ENCODE measurements at regions not wholly inside any gene's neighbourhood (a gene's known extent, or its start where the extent isn't known, plus 50 kb on each side); places are given as distances from the start of the nearest gene placed in this dataset.

GRCh38 chr10:128473396-128473795 is 347.2 kb upstream of the MKI67 start:
- H3K4me1 ChIP-seq (ENCODE audit: control insufficient read depth, insufficient read depth, low read length) = no peaks in the 10 kb centered on the region
- peaks cover 0 to 5% of the 10 kb centered on the region in 2 donors for H3K27me3 ChIP-seq (ENCODE audit: control insufficient read depth in 1 of 2, insufficient read depth in 2 of 2, low read length in 2 of 2)
- no peaks in the 10 kb centered on the region for H3K36me3 ChIP-seq (ENCODE audit: control insufficient read depth in 2 of 2, insufficient read depth in 2 of 2, low read length in 2 of 2)
- H3K4me3 ChIP-seq (ENCODE audit: low read length in 2 of 2) = no peak overlapping the region
- H3K27ac ChIP-seq (ENCODE audit: low read length) = no peak overlapping the region
- H3K9me3 ChIP-seq (ENCODE audit: control insufficient read depth in 2 of 2, low read length in 2 of 2) = no peaks in the 10 kb centered on the region
- H3K9ac ChIP-seq (ENCODE audit: low read length in 2 of 2) = no peak overlapping the region

DNA sequence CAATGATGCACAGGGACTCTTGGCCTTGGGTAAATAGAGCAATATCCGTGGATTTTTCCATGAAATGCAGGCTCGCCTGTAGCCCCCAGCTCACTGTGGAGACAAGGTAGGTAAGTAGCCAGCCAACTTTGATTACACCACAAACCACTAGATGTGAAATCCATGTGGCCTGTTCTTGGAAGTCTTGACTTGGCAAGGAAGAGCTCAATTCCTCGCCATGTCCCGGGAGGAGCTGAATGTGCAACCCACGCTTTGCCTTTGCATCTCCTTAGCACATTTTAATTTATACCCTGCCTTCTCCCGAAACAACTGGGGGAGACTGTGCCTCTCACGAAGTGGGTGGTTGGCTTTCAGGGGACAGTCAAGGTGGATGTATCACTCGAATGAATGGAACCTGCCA is 347.7 kb upstream of the MKI67 start:
- peaks cover 0 to 5% of the 10 kb centered on the region in 2 donors for H3K27me3 ChIP-seq (ENCODE audit: control insufficient read depth in 1 of 2, insufficient read depth in 2 of 2, low read length in 2 of 2)
- H3K4me1 ChIP-seq (ENCODE audit: control insufficient read depth, insufficient read depth, low read length) = no peaks in the 10 kb centered on the region
- no peaks in the 10 kb centered on the region for H3K9me3 ChIP-seq (ENCODE audit: control insufficient read depth in 2 of 2, low read length in 2 of 2)
- no peak overlapping the region for H3K9ac ChIP-seq (ENCODE audit: low read length in 2 of 2)
- H3K36me3 ChIP-seq (ENCODE audit: control insufficient read depth in 2 of 2, insufficient read depth in 2 of 2, low read length in 2 of 2) = no peaks in the 10 kb centered on the region
- H3K4me3 ChIP-seq (ENCODE audit: low read length in 2 of 2) = no peak overlapping the region
- no peak overlapping the region for H3K27ac ChIP-seq (ENCODE audit: low read length)

- peaks cover 0 to 2% of the 10 kb centered on the region in 2 donors for H3K27me3 ChIP-seq (ENCODE audit: control insufficient read depth in 1 of 2, insufficient read depth in 2 of 2, low read length in 2 of 2)
- no peak overlapping the region for H3K4me3 ChIP-seq (ENCODE audit: low read length in 2 of 2)
- H3K4me1 ChIP-seq (ENCODE audit: control insufficient read depth, insufficient read depth, low read length) = no peaks in the 10 kb centered on the region
- no peak overlapping the region for H3K27ac ChIP-seq (ENCODE audit: low read length)
- no peak overlapping the region for H3K9ac ChIP-seq (ENCODE audit: low read length in 2 of 2)
- H3K36me3 ChIP-seq (ENCODE audit: control insufficient read depth in 2 of 2, insufficient read depth in 2 of 2, low read length in 2 of 2) = no peaks in the 10 kb centered on the region
- H3K9me3 ChIP-seq (ENCODE audit: control insufficient read depth in 2 of 2, low read length in 2 of 2) = no peaks in the 10 kb centered on the region
These were observed 348.3 kb upstream of the MKI67 start for GRCh38 chr10:128474571-128474970.

- Histone ChIP-seq H3K9me3 (ENCODE audit: control insufficient read depth in 2 of 2, low read length in 2 of 2) (no peaks in the 10 kb centered on the region), H3K27ac (ENCODE audit: low read length) (no peak overlapping the region), H3K9ac (ENCODE audit: low read length in 2 of 2) (no peak overlapping the region), H3K36me3 (ENCODE audit: control insufficient read depth in 2 of 2, insufficient read depth in 2 of 2, low read length in 2 of 2) (no peaks in the 10 kb centered on the region), H3K4me1 (ENCODE audit: control insufficient read depth, insufficient read depth, low read length) (no peaks in the 10 kb centered on the region), H3K4me3 (ENCODE audit: low read length in 2 of 2) (no peak overlapping the region), H3K27me3 (ENCODE audit: control insufficient read depth in 1 of 2, insufficient read depth in 2 of 2, low read length in 2 of 2) (peaks cover 0 to 2% of the 10 kb centered on the region in 2 donors)
These were observed 349.6 kb upstream of the MKI67 start for GRCh38 chr10:128475686-128476367.

- Histone ChIP-seq H3K4me3 (ENCODE audit: low read length in 2 of 2) (no peak overlapping the region), H3K4me1 (ENCODE audit: control insufficient read depth, insufficient read depth, low read length) (no peaks in the 10 kb centered on the region), H3K27ac (ENCODE audit: low read length) (no peak overlapping the region), H3K9me3 (ENCODE audit: control insufficient read depth in 2 of 2, low read length in 2 of 2) (no peaks in the 10 kb centered on the region), H3K27me3 (ENCODE audit: control insufficient read depth in 1 of 2, insufficient read depth in 2 of 2, low read length in 2 of 2) (peaks cover 0 to 2% of the 10 kb centered on the region in 2 donors), H3K36me3 (ENCODE audit: control insufficient read depth in 2 of 2, insufficient read depth in 2 of 2, low read length in 2 of 2) (no peaks in the 10 kb centered on the region), H3K9ac (ENCODE audit: low read length in 2 of 2) (no peak overlapping the region)
These were observed 350.1 kb upstream of the MKI67 start for GRCh38 chr10:128476368-128476725.

- no peaks in the 10 kb centered on the region for H3K9me3 ChIP-seq (ENCODE audit: control insufficient read depth in 2 of 2, low read length in 2 of 2)
- peaks cover 0 to 2% of the 10 kb centered on the region in 2 donors for H3K27me3 ChIP-seq (ENCODE audit: control insufficient read depth in 1 of 2, insufficient read depth in 2 of 2, low read length in 2 of 2)
- H3K4me3 ChIP-seq (ENCODE audit: low read length in 2 of 2) = no peak overlapping the region
- no peaks in the 10 kb centered on the region for H3K36me3 ChIP-seq (ENCODE audit: control insufficient read depth in 2 of 2, insufficient read depth in 2 of 2, low read length in 2 of 2)
- H3K4me1 ChIP-seq (ENCODE audit: control insufficient read depth, insufficient read depth, low read length) = no peaks in the 10 kb centered on the region
- H3K9ac ChIP-seq (ENCODE audit: low read length in 2 of 2) = no peak overlapping the region
- H3K27ac ChIP-seq (ENCODE audit: low read length) = no peak overlapping the region
These were observed 350.6 kb upstream of the MKI67 start for GRCh38 chr10:128476845-128477244.

- Histone ChIP-seq H3K27me3 (ENCODE audit: control insufficient read depth in 1 of 2, insufficient read depth in 2 of 2, low read length in 2 of 2) (no peaks in the 10 kb centered on the region), H3K4me3 (ENCODE audit: low read length in 2 of 2) (no peak overlapping the region)
These were observed 354.4 kb upstream of the MKI67 start for GRCh38 chr10:128480601-128481000.

GRCh38 chr10:128481152-128481840 is 355.1 kb upstream of the MKI67 start:
- Histone ChIP-seq H3K4me3 (ENCODE audit: low read length in 2 of 2) (no peak overlapping the region), H3K27me3 (ENCODE audit: control insufficient read depth in 1 of 2, insufficient read depth in 2 of 2, low read length in 2 of 2) (no peaks in the 10 kb centered on the region), H3K36me3 (ENCODE audit: control insufficient read depth in 2 of 2, insufficient read depth in 2 of 2, low read length in 2 of 2) (no peaks in the 10 kb centered on the region), H3K27ac (ENCODE audit: low read length) (no peak overlapping the region), H3K9ac (ENCODE audit: low read length in 2 of 2) (no peak overlapping the region), H3K4me1 (ENCODE audit: control insufficient read depth, insufficient read depth, low read length) (no peaks in the 10 kb centered on the region), H3K9me3 (ENCODE audit: control insufficient read depth in 2 of 2, low read length in 2 of 2) (peaks cover 0 to 5% of the 10 kb centered on the region in 2 donors)

More at GRCh38 chr10:128480601-128481000, 354.4 kb upstream of the MKI67 start:
- H3K27ac ChIP-seq (ENCODE audit: low read length) = no peak overlapping the region
- peaks cover 0 to 5% of the 10 kb centered on the region in 2 donors for H3K9me3 ChIP-seq (ENCODE audit: control insufficient read depth in 2 of 2, low read length in 2 of 2)
- H3K36me3 ChIP-seq (ENCODE audit: control insufficient read depth in 2 of 2, insufficient read depth in 2 of 2, low read length in 2 of 2) = no peaks in the 10 kb centered on the region
- H3K9ac ChIP-seq (ENCODE audit: low read length in 2 of 2) = no peak overlapping the region
- H3K4me1 ChIP-seq (ENCODE audit: control insufficient read depth, insufficient read depth, low read length) = no peaks in the 10 kb centered on the region

GRCh38 chr10:128482052-128482451 is 355.8 kb upstream of the MKI67 start:
- Histone ChIP-seq H3K4me1 (ENCODE audit: control insufficient read depth, insufficient read depth, low read length) (no peaks in the 10 kb centered on the region), H3K9ac (ENCODE audit: low read length in 2 of 2) (no peak overlapping the region), H3K27me3 (ENCODE audit: control insufficient read depth in 1 of 2, insufficient read depth in 2 of 2, low read length in 2 of 2) (no peaks in the 10 kb centered on the region), H3K27ac (ENCODE audit: low read length) (no peak overlapping the region), H3K9me3 (ENCODE audit: control insufficient read depth in 2 of 2, low read length in 2 of 2) (peaks cover 0 to 5% of the 10 kb centered on the region in 2 donors), H3K36me3 (ENCODE audit: control insufficient read depth in 2 of 2, insufficient read depth in 2 of 2, low read length in 2 of 2) (no peaks in the 10 kb centered on the region), H3K4me3 (ENCODE audit: low read length in 2 of 2) (no peak overlapping the region)

GRCh38 chr10:128483216-128483615 is 357.0 kb upstream of the MKI67 start:
- Histone ChIP-seq H3K9ac (ENCODE audit: low read length in 2 of 2) (no peak overlapping the region), H3K36me3 (ENCODE audit: control insufficient read depth in 2 of 2, insufficient read depth in 2 of 2, low read length in 2 of 2) (no peaks in the 10 kb centered on the region), H3K4me1 (ENCODE audit: control insufficient read depth, insufficient read depth, low read length) (no peaks in the 10 kb centered on the region), H3K9me3 (ENCODE audit: control insufficient read depth in 2 of 2, low read length in 2 of 2) (peaks cover 0 to 5% of the 10 kb centered on the region in 2 donors), H3K4me3 (ENCODE audit: low read length in 2 of 2) (no peak overlapping the region), H3K27ac (ENCODE audit: low read length) (no peak overlapping the region), H3K27me3 (ENCODE audit: control insufficient read depth in 1 of 2, insufficient read depth in 2 of 2, low read length in 2 of 2) (no peaks in the 10 kb centered on the region)

DNA sequence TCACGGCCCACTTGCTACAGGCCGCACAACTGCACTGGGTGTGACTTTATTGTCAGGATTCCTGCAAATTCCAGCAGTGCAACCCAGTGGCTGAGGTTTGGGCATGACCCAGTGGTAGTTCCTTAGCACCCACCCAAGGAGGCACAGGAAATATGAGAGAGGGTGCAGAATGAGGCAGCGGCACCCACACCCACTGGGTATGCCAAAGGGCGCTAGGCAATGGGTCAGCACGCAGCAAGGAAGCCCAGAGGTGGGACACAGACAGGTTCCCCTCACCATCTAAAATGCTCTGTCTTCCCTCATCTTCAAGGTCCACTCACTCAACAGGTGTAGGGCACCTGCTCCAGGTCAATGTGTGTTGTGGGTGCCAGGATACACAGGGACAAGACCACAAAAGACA is 357.8 kb upstream of the MKI67 start:
- H3K4me3 ChIP-seq (ENCODE audit: low read length in 2 of 2) = no peak overlapping the region
- H3K4me1 ChIP-seq (ENCODE audit: control insufficient read depth, insufficient read depth, low read length) = no peaks in the 10 kb centered on the region
- H3K9me3 ChIP-seq (ENCODE audit: control insufficient read depth in 2 of 2, low read length in 2 of 2) = peaks cover 0 to 5% of the 10 kb centered on the region in 2 donors

More for the DNA sequence above, 357.8 kb upstream of the MKI67 start:
- H3K36me3 ChIP-seq (ENCODE audit: control insufficient read depth in 2 of 2, insufficient read depth in 2 of 2, low read length in 2 of 2) = no peaks in the 10 kb centered on the region
- H3K9ac ChIP-seq (ENCODE audit: low read length in 2 of 2) = no peak overlapping the region
- no peak overlapping the region for H3K27ac ChIP-seq (ENCODE audit: low read length)
- no peaks in the 10 kb centered on the region for H3K27me3 ChIP-seq (ENCODE audit: control insufficient read depth in 1 of 2, insufficient read depth in 2 of 2, low read length in 2 of 2)
